RWPE2 (cell line): ENCODE measurements at regions not wholly inside any gene's neighbourhood (a gene's known extent, or its start where the extent isn't known, plus 50 kb on each side); places are given as distances from the start of the nearest gene placed in this dataset.

Experiments
- ATAC-seq: fragments of 200-7000 bp; cut with Tn5 transposase; 3 replicates; pipeline ENCODE4 v1.9.1; 2021; ENCODE audit warnings: low read depth
- DNase-seq: peaks from one replicate; pipeline ENCODE4 v3.0.0-alpha.2; 2020; ENCODE audit warnings: low spot score
- H3K27ac ChIP-seq: fragments of 450-650 bp; 2 replicates; pipeline ENCODE4 v1.5.1; 2017; ENCODE audit warnings: mild to moderate bottlenecking; ENCODE audit not compliant: poor library complexity, severe bottlenecking
- H3K27me3 ChIP-seq: fragments of 250-450 bp; sonication (Bioruptor Pico); 2 replicates; pipeline ENCODE4 v1.5.1; 2021; ENCODE audit warnings: mild to moderate bottlenecking, moderate library complexity; ENCODE audit not compliant: insufficient read depth, poor library complexity, severe bottlenecking
- H3K36me3 ChIP-seq: fragments of 250-450 bp; sonication (Bioruptor Pico); 2 replicates; pipeline ENCODE4 v1.5.1; 2020; ENCODE audit warnings: low read depth, mild to moderate bottlenecking, moderate library complexity
- H3K4me1 ChIP-seq: fragments of 250-450 bp; sonication (Bioruptor Pico); 2 replicates; pipeline ENCODE4 v1.5.1; 2021; ENCODE audit warnings: mild to moderate bottlenecking, moderate library complexity; ENCODE audit not compliant: insufficient read depth, poor library complexity, severe bottlenecking
- H3K4me3 ChIP-seq: fragments of 250-450 bp; sonication (Bioruptor Pico); 2 replicates; pipeline ENCODE4 v1.5.1; 2021; ENCODE audit warnings: mild to moderate bottlenecking, moderate library complexity; ENCODE audit not compliant: severe bottlenecking
- H3K9me3 ChIP-seq: fragments of 250-450 bp; sonication (Bioruptor Pico); 2 replicates; pipeline ENCODE4 v1.5.1; 2021; ENCODE audit warnings: mild to moderate bottlenecking, moderate library complexity; ENCODE audit not compliant: severe bottlenecking
- TF ChIP-seq, protein P1 (sequence below): fragments of 450-650 bp; IDR thresholded peaks from one replicate; pipeline ENCODE4 v1.5.1; 2017; ENCODE audit warnings: mild to moderate bottlenecking, moderate library complexity; ENCODE audit not compliant: poor library complexity, severe bottlenecking

- no peaks in the 10 kb centered on the region for H3K4me1 ChIP-seq
- ATAC-seq (no peak), DNase-seq (no peak)
- H3K9me3 ChIP-seq, result no peaks in the 10 kb centered on the region
- TF ChIP-seq, protein P1, sequence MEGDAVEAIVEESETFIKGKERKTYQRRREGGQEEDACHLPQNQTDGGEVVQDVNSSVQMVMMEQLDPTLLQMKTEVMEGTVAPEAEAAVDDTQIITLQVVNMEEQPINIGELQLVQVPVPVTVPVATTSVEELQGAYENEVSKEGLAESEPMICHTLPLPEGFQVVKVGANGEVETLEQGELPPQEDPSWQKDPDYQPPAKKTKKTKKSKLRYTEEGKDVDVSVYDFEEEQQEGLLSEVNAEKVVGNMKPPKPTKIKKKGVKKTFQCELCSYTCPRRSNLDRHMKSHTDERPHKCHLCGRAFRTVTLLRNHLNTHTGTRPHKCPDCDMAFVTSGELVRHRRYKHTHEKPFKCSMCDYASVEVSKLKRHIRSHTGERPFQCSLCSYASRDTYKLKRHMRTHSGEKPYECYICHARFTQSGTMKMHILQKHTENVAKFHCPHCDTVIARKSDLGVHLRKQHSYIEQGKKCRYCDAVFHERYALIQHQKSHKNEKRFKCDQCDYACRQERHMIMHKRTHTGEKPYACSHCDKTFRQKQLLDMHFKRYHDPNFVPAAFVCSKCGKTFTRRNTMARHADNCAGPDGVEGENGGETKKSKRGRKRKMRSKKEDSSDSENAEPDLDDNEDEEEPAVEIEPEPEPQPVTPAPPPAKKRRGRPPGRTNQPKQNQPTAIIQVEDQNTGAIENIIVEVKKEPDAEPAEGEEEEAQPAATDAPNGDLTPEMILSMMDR, result no peak
- H3K27me3 ChIP-seq, result no peaks in the 10 kb centered on the region
- no peak overlapping the region for H3K27ac ChIP-seq
- no peak overlapping the region for H3K4me3 ChIP-seq
- H3K36me3 ChIP-seq, result no peaks in the 10 kb centered on the region
These were observed 325.7 kb downstream of the RFC3 start for GRCh38 chr13:34143637-34144036.

GRCh38 chr13:34144142-34144541 lies 326.2 kb downstream of the RFC3 start:
- H3K4me3 ChIP-seq, result no peak overlapping the region
- no peaks in the 10 kb centered on the region for H3K9me3 ChIP-seq
- DNase-seq (no peak), ATAC-seq (no peak)
- H3K36me3 ChIP-seq, result no peaks in the 10 kb centered on the region
- no peaks in the 10 kb centered on the region for H3K4me1 ChIP-seq
- no peaks in the 10 kb centered on the region for H3K27me3 ChIP-seq
- H3K27ac ChIP-seq, result no peak overlapping the region
- TF ChIP-seq, protein P1, result no peak

DNA sequence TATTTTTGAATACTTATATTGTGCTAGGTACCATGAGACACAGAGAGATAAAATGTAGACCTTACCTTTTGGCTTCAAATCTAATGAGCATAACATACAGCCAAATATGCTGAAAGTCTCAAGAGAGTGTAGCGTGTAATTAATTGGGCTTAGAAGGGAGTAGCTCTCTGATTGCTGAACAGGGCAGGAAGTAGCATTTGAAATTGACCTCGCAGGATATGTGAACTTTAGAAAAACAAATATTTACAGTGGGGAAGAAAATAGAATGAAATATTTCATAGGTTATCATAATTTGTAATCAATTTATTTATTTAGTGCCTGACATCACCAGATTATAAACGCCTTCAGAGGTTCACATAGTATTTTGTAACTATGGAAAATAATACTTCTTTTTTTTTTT lies 327.1 kb downstream of the RFC3 start:
- TF ChIP-seq, protein P1, result no peak
- H3K36me3 ChIP-seq, result no peaks in the 10 kb centered on the region
- H3K27me3 ChIP-seq, result no peaks in the 10 kb centered on the region
- no peak for ATAC-seq
- no peak for DNase-seq
- no peak overlapping the region for H3K27ac ChIP-seq
- no peak overlapping the region for H3K4me3 ChIP-seq
- H3K4me1 ChIP-seq, result no peaks in the 10 kb centered on the region
- no peaks in the 10 kb centered on the region for H3K9me3 ChIP-seq

- Histone ChIP-seq H3K4me1 (no peaks in the 10 kb centered on the region), H3K4me3 (no peak overlapping the region), H3K27me3 (no peaks in the 10 kb centered on the region), H3K36me3 (no peaks in the 10 kb centered on the region), H3K27ac (no peak overlapping the region), H3K9me3 (no peaks in the 10 kb centered on the region)
- TF ChIP-seq, protein P1, result no peak
- ATAC-seq (no peak), DNase-seq (no peak)
These were observed 330.4 kb downstream of the RFC3 start for GRCh38 chr13:34148359-34148758.

GRCh38 chr13:34151885-34152284 lies 333.9 kb downstream of the RFC3 start:
- H3K4me1 ChIP-seq, result peaks cover 21% of the 10 kb centered on the region
- no peak overlapping the region for H3K27ac ChIP-seq
- H3K27me3 ChIP-seq, result no peaks in the 10 kb centered on the region
- TF ChIP-seq, protein P1, result no peak
- DNase-seq (no peak), ATAC-seq (no peak)
- H3K9me3 ChIP-seq, result no peaks in the 10 kb centered on the region
- H3K4me3 ChIP-seq, result no peak overlapping the region
- H3K36me3 ChIP-seq, result no peaks in the 10 kb centered on the region
